NCI-H345 treated with DMSO at 0.1 percent for 48 hours (cell line): ENCODE measurements at regions not wholly inside any gene's neighbourhood (a gene's known extent, or its start where the extent isn't known, plus 50 kb on each side); places are given as distances from the start of the nearest gene placed in this dataset.

Source experiments
- DNase-seq: peaks from one replicate; lab custom pipeline; 2025; ENCODE audit not compliant: unreplicated experiment; lab: John Stamatoyannopoulos, UW

GRCh38 chr3:96169111-96169766, 645.2 kb upstream of the EPHA6 start:
- no peak for DNase-seq

- DNase-seq, result no peak
These were observed 641.5 kb upstream of the EPHA6 start for GRCh38 chr3:96172917-96173316.

DNA sequence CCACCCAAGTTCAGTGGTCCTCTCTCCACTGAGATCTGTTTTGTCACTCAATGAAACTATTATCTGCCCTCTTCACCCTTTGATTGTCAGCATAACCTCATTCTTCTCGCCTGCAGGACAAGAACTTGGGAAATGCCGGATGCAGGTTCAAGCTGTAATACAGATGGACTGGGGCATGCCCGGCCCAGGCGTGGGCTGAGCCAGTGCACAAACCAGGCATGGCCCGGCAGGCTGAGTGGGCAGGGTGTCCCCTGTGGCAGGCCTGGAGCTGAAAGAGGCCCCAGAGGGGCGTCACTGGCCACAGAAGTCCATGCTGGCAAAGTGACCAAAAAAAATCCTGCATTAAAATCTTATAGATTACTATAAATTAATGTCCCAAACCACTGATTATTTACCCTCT, 638.9 kb upstream of the EPHA6 start:
- no peak for DNase-seq

DNA sequence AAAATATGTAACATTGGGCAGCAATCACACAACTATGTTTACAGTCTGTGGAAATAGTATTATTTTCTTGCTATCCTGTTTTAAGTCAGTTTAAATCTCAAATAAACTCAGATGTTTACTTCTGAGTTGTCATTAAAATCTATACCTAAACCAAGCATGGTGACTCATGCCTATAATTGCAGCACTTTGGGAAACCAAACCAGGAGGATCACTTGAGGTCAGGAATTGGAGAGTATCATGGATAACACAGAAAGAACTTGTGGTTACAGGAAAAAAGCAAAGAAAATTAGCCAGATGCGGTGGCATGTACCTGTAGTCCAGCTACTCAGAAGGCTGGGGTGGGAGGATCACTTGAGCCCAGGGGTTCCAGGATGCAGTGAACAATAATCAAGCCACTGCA, 631.6 kb upstream of the EPHA6 start:
- DNase-seq, result no peak

DNA sequence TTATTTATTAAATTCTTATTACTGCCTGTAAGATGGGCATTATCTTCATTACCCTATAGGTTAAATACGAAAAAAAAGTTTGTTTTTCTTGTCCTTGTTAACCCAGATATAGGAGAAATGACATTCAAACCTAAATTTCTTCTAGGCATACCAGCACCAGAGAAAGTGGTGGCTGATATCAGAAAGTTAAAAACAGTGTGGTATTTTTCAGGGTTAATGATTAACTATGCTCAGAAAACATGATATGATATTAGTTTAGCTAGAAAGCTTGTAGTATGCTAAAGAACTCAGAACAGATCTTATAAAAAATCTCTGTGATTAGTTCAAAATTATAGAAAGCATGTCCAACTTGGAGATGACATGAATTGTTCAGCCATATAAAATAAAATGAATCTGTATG, 630.5 kb upstream of the EPHA6 start:
- DNase-seq, result no peak

- DNase-seq, result no peak
These were observed 624.3 kb upstream of the EPHA6 start for GRCh38 chr3:96190024-96190616.

GRCh38 chr3:96192966-96193550, 621.3 kb upstream of the EPHA6 start:
- DNase-seq, result no peak

- DNase-seq, result no peak
These were observed 613.5 kb upstream of the EPHA6 start for GRCh38 chr3:96200897-96201296.

GRCh38 chr3:96201463-96201862, 612.9 kb upstream of the EPHA6 start:
- DNase-seq, result no peak

DNA sequence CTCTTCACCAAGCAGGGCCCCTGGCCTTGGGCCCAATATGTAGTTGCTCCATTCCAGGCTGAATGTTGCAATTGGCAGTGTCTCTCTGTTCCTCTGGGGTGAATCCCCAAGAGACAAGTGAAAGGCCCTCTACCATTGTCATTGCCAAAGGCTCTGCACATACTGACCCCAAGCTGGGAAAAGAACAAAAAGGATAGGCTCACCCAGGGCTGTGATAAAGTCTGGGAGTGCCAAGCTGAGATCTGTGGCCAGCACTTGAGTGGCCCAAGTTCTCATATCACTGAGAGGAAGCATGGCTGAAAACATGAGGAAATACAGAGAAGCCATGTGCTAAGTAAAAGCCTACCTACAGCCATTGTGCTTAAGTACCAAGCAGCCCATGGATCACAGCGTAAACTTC, 612.2 kb upstream of the EPHA6 start:
- no peak for DNase-seq

DNA sequence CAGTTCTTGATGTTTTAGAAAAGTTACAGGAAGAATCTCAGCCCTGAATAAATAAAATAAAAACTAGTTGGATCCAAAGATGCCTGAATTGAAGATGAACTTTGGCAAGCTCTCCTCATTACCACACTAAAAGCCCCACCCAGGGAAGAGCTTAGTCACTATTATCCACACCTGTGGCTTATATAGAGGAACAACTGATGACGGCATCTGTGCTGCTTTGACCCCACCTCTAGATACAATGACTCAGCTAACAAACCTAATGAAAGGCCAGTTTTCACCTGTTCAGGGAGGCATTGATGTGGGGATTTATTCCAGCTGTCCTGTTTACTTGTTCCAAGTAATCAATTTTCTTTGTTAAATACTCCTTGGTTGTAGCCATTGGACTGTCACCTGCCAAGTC, 604.7 kb upstream of the EPHA6 start:
- DNase-seq, result no peak

DNA sequence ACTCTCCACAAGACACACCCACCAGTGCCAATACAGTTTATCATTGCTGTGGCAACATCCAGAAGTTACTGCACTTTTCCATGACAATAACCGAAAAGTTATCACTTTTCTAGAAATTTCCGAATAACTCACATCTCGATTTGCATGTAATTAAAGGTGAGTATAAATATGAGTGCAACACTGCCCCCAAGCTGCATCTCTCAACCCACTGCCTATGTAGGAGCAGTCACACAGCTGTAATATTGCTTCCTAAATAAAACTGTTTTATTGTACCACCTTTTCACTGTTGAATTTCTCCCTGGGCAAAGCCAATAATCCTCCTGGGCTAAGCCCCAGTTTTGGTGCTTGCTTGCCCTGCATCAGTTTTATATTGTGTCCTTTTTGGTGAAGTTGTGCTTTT, 601.0 kb upstream of the EPHA6 start:
- DNase-seq, result no peak

DNA sequence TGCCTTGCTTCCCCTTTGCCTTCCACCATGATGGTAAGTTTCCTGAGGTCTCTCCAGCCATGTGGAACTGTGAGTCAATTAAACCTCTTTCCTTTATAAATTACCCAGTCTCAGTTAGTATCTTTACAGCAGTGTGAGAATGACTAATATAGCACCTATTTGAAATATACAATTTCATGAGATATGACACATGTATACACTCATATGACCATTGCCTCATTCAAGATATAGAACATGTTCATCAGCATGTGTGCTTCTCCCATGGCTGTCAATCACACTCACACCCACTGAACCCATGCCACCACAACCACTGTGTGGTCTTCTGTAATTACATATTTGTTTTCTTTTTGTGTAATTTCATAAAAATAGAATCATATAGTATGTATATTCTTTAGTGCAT, 599.5 kb upstream of the EPHA6 start:
- no peak for DNase-seq

DNA sequence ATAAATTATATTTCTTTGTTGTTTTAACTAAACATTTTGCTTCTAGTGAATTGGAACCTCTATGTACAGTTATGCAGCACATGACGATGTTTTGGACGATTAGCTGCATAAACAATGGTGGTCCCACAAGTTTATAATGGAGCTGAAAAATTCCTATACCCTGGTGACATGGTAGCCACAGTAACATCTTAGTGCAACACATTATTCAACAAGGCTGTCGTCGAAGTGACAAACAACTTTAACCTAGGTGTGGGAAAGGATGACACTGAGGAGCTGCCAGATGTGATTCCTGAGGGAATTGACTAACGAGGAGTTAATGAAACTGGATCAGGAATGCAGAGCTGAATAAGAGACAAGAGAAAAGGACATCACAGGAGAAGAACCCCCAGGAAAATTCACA, 588.9 kb upstream of the EPHA6 start:
- no peak for DNase-seq

- no peak for DNase-seq
These were observed 580.7 kb upstream of the EPHA6 start for GRCh38 chr3:96233679-96234078.

DNA sequence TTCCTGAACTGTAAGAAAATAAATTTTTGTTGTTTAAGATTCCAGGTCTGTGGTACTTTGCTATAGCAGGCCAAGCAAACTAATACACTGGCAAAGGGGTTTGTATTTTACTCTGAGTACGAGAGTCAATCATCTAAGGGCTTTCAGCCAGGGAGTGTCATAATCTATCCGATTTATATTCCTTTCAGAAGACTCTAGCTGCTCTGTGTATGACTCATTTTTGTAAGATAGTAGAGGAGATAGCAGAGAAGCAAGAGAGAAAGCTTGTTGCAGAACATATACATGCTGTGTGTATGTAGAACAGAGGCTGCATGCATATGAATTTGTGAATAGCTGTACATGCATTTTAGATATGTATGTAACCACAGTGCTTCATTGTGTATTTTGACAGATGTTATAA, 577.9 kb upstream of the EPHA6 start:
- DNase-seq, result no peak

DNA sequence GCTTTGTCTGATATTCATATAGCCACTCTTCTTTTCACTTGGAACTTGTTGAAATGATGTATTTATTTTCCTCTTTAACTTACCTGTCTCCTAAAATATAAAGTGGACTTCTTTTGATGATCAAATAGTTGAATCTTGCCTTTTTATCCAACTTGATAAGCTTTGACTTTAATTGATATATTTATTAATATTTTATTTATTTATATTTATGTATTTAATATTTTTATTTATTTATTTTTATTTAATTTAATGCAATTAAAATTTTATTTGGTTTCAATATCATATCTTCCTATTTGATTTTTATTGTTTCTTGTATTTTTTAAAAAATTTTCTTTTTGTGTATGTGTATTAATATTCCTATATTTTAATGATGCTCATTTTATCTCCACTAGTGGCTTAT, 555.1 kb upstream of the EPHA6 start:
- DNase-seq, result no peak

- DNase-seq, result no peak
These were observed 549.7 kb upstream of the EPHA6 start for GRCh38 chr3:96264701-96265100.

- no peak for DNase-seq
These were observed 547.8 kb upstream of the EPHA6 start for GRCh38 chr3:96266395-96267190.

DNA sequence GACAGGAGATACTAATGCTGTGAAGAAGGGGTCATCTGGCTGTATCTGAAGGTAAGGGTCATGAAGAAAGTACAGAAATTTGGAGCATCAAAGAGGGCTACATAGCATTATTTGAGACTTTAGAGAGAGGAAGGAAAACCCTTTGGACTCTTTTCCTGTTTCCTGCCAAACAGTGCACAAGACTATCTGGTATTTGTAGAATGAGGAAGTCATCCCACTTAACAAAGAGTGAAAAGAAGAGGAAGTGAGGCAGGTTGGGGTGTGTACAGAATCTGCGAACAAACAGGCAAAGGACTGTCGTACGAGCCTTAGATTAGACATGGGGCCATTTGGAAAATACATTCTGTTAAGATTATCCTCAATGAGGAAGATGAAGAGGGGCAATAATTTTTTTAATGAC, 546.8 kb upstream of the EPHA6 start:
- DNase-seq, result no peak

DNA sequence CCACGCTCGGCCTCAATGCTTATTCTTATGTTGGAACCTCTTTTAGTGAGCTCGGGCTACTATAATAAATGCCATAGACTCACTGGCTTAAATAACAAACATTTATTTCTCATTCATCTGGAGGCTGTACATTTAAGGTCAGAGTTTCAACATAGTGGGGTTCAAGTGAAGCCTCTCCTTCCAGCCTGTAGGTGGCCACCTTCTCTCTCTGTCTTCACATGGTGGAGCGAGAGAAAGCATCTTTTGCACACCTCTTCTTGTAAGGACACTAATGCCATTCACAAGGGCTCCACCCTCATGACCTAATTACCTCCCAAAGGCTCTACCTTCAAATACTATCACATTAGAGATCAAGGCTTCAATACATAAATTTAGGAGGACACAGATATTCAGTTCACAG, 520.3 kb upstream of the EPHA6 start:
- DNase-seq, result no peak

GRCh38 chr3:96300743-96301142, 513.7 kb upstream of the EPHA6 start:
- no peak for DNase-seq
